OCI-LY1 (cell line): ENCODE measurements at regions not wholly inside any gene's neighbourhood (a gene's known extent, or its start where the extent isn't known, plus 50 kb on each side); places are given as distances from the start of the nearest gene placed in this dataset.

Source experiments
- H2AFZ ChIP-seq: fragments of 200-600 bp; sonication (generic), shearing (Covaris generic); 2 replicates; pipeline ENCODE4 v1.6.0; 2014; ENCODE audit warnings: antibody characterized with exemption, mild to moderate bottlenecking, low read length
- H3F3A ChIP-seq: fragments of 200-600 bp; sonication (generic), shearing (Covaris generic); 2 replicates; pipeline ENCODE4 v1.6.0; 2014; ENCODE audit warnings: mild to moderate bottlenecking, antibody characterized with exemption, low read length, moderate library complexity; ENCODE audit not compliant: insufficient read depth
- H3K27ac ChIP-seq: fragments of 200-600 bp; sonication (generic); 2 replicates; pipeline ENCODE4 v1.5.1; 2014; ENCODE audit warnings: low read length, mixed run types, mild to moderate bottlenecking, low read depth; ENCODE audit not compliant: poor library complexity, severe bottlenecking
- H3K27me3 ChIP-seq: fragments of 200-600 bp; sonication (generic); 2 replicates; pipeline ENCODE4 v1.6.0; 2014; ENCODE audit warnings: antibody characterized with exemption, mild to moderate bottlenecking, low read length, moderate library complexity; ENCODE audit not compliant: insufficient read depth
- H3K36me3 ChIP-seq: fragments of 200-600 bp; sonication (generic); 2 replicates; pipeline ENCODE4 v1.6.1; 2014; ENCODE audit warnings: mild to moderate bottlenecking, antibody characterized with exemption, low read length, moderate library complexity, mixed read lengths; ENCODE audit not compliant: insufficient read depth
- H3K4me1 ChIP-seq: fragments of 200-600 bp; sonication (generic); 2 replicates; pipeline ENCODE4 v1.5.1; 2014; ENCODE audit warnings: mild to moderate bottlenecking, low read length, moderate library complexity; ENCODE audit not compliant: insufficient read depth, severe bottlenecking
- H3K4me2 ChIP-seq: fragments of 200-600 bp; sonication (generic), shearing (Covaris generic); 2 replicates; pipeline ENCODE4 v1.6.1; 2014; ENCODE audit warnings: low read length
- H3K4me3 ChIP-seq: fragments of 200-600 bp; sonication (generic); 2 replicates; pipeline ENCODE4 v1.5.1; 2014; ENCODE audit warnings: low read length, low read depth, mild to moderate bottlenecking, mixed read lengths; ENCODE audit not compliant: poor library complexity, severe bottlenecking
- H3K79me2 ChIP-seq: fragments of 200-600 bp; shearing (Covaris generic); 2 replicates; pipeline ENCODE4 v1.6.1; 2016; ENCODE audit warnings: mixed run types, low read length, mixed read lengths; ENCODE audit not compliant: insufficient read depth
- H3K9ac ChIP-seq: fragments of 200-600 bp; sonication (generic), shearing (Covaris generic); 2 replicates; pipeline ENCODE4 v1.6.1; 2014; ENCODE audit warnings: mild to moderate bottlenecking, low read length, mixed read lengths
- H3K9me2 ChIP-seq: fragments of 200-600 bp; sonication (generic), shearing (Covaris generic); 2 replicates; pipeline ENCODE4 v1.6.1; 2014; ENCODE audit warnings: low read depth, mild to moderate bottlenecking, low read length, mixed read lengths
- H3K9me3 ChIP-seq: fragments of 200-600 bp; shearing (Covaris generic); 2 replicates; pipeline ENCODE4 v1.6.1; 2014; ENCODE audit warnings: low read length, mixed read lengths
- H4K20me1 ChIP-seq: fragments of 200-600 bp; sonication (generic), shearing (Covaris generic); 2 replicates; pipeline ENCODE4 v1.6.0; 2016; ENCODE audit warnings: mild to moderate bottlenecking, low read length; ENCODE audit not compliant: insufficient read depth
- CTCF ChIP-seq: fragments of 200-600 bp; sonication (generic), shearing (Covaris generic); IDR thresholded peaks from 2 replicates; pipeline ENCODE4 v1.5.1; 2017; ENCODE audit warnings: mild to moderate bottlenecking, antibody characterized with exemption, low read length, moderate library complexity, mixed read lengths
- EZH2 ChIP-seq: fragments of 200-600 bp; sonication (generic), shearing (Covaris generic); IDR thresholded peaks from 2 replicates; pipeline ENCODE4 v1.8.0; 2017; ENCODE audit warnings: borderline replicate concordance, mixed run types, mild to moderate bottlenecking, antibody characterized with exemption, low read length, moderate library complexity, mixed read lengths

- H3K4me3 ChIP-seq = no peak overlapping the region
Observed at GRCh38 chr4:106647451-106647850, 278.9 kb upstream of the GIMD1 start.

GRCh38 chr4:106629268-106629625, 260.7 kb upstream of the GIMD1 start:
- H3K4me1 ChIP-seq = no peaks in the 10 kb centered on the region
- H3K9me2 ChIP-seq = no peaks in the 10 kb centered on the region
- no peak overlapping the region for H3K9ac ChIP-seq
- no peaks in the 10 kb centered on the region for H3K79me2 ChIP-seq
- H4K20me1 ChIP-seq = no peaks in the 10 kb centered on the region
- H3F3A ChIP-seq = no peaks in the 10 kb centered on the region
- H3K27me3 ChIP-seq = no peaks in the 10 kb centered on the region
- no peaks in the 10 kb centered on the region for H3K36me3 ChIP-seq
- TF ChIP-seq EZH2 = no peak
- TF ChIP-seq CTCF = no peak
- no peaks in the 10 kb centered on the region for H3K9me3 ChIP-seq
- no peak overlapping the region for H2AFZ ChIP-seq
- no peak overlapping the region for H3K4me3 ChIP-seq
- H3K27ac ChIP-seq = no peak overlapping the region
- H3K4me2 ChIP-seq = no peak overlapping the region

More at GRCh38 chr4:106647451-106647850, 278.9 kb upstream of the GIMD1 start:
- H3K27ac ChIP-seq = no peak overlapping the region
- H3K4me2 ChIP-seq = no peak overlapping the region
- H3K9me3 ChIP-seq = no peaks in the 10 kb centered on the region
- no peak overlapping the region for H3K9ac ChIP-seq
- H3K9me2 ChIP-seq = no peaks in the 10 kb centered on the region
- no peak overlapping the region; the same call in 1 of the 2 replicates for H2AFZ ChIP-seq
- no peaks in the 10 kb centered on the region for H3K4me1 ChIP-seq
- no peaks in the 10 kb centered on the region for H3K36me3 ChIP-seq
- H4K20me1 ChIP-seq = no peaks in the 10 kb centered on the region
- H3F3A ChIP-seq = no peaks in the 10 kb centered on the region
- H3K27me3 ChIP-seq = no peaks in the 10 kb centered on the region
- no peak for TF ChIP-seq EZH2
- no peak for TF ChIP-seq CTCF
- H3K79me2 ChIP-seq = no peaks in the 10 kb centered on the region

- H3K9me3 ChIP-seq = no peaks in the 10 kb centered on the region
- no peaks in the 10 kb centered on the region for H3K9me2 ChIP-seq
- H3F3A ChIP-seq = no peaks in the 10 kb centered on the region
- TF ChIP-seq CTCF = no peak
- no peak for TF ChIP-seq EZH2
- H4K20me1 ChIP-seq = no peaks in the 10 kb centered on the region
- no peak overlapping the region for H3K27ac ChIP-seq
- no peak overlapping the region for H3K4me3 ChIP-seq
- no peaks in the 10 kb centered on the region for H3K27me3 ChIP-seq
- no peaks in the 10 kb centered on the region for H3K36me3 ChIP-seq
- H3K4me1 ChIP-seq = no peaks in the 10 kb centered on the region
- no peak overlapping the region for H3K9ac ChIP-seq
- H3K4me2 ChIP-seq = no peak overlapping the region
- H2AFZ ChIP-seq = no peak overlapping the region
- H3K79me2 ChIP-seq = no peaks in the 10 kb centered on the region
Observed at GRCh38 chr4:106628586-106629267, 260.1 kb upstream of the GIMD1 start.
